ENCODE measurements at regions not wholly inside any gene's neighbourhood (a gene's known extent, or its start where the extent isn't known, plus 50 kb on each side); places are given as distances from the start of the nearest gene placed in this dataset.
"Not testable (repeated sequence)": the region's sequence is repeated elsewhere in the genome, so short reads cannot be mapped to it uniquely, and the experiment has no call there.

GRCh38 chr2:237196866-237197618, 111.4 kb downstream of the COPS8 start:
- no peak for DNase-seq (ENCODE audit: low spot score)

- DNase-seq (ENCODE audit: low spot score): no peak
Measured at GRCh38 chr2:237198164-237198855, 112.6 kb downstream of the COPS8 start.

GRCh38 chr2:237199082-237199481, 113.4 kb downstream of the COPS8 start:
- DNase-seq (ENCODE audit: low spot score): no peak

- DNase-seq (ENCODE audit: low spot score): no peak
Measured at GRCh38 chr2:237199577-237199976, 113.9 kb downstream of the COPS8 start.

- DNase-seq (ENCODE audit: low spot score): no peak
Measured at GRCh38 chr2:237200462-237200861, 114.8 kb downstream of the COPS8 start.

GRCh38 chr2:237201461-237202287, 116.0 kb downstream of the COPS8 start:
- no peak for DNase-seq (ENCODE audit: low spot score)

GRCh38 chr2:237202288-237203030, 116.8 kb downstream of the COPS8 start:
- DNase-seq (ENCODE audit: low spot score): no peak

- DNase-seq (ENCODE audit: low spot score): no peak
Measured at GRCh38 chr2:237205043-237205541, 119.4 kb downstream of the COPS8 start.

GRCh38 chr2:237205561-237205971, 119.9 kb downstream of the COPS8 start:
- DNase-seq (ENCODE audit: low spot score): no peak

GRCh38 chr2:237207646-237208045, 122.0 kb downstream of the COPS8 start:
- no peak for DNase-seq (ENCODE audit: low spot score)

GRCh38 chr2:237208373-237209260, 122.9 kb downstream of the COPS8 start:
- DNase-seq (ENCODE audit: low spot score): no peak

- no peak for DNase-seq (ENCODE audit: low spot score)
Measured at GRCh38 chr2:237209885-237210284, 124.2 kb downstream of the COPS8 start.

GRCh38 chr2:237210297-237210696, 124.6 kb downstream of the COPS8 start:
- DNase-seq (ENCODE audit: low spot score): no peak

- DNase-seq (ENCODE audit: low spot score): no peak
Measured at GRCh38 chr2:237210763-237211162, 125.1 kb downstream of the COPS8 start.

GRCh38 chr2:237212356-237213279, 126.9 kb downstream of the COPS8 start:
- DNase-seq (ENCODE audit: low spot score): not testable (repeated sequence)

GRCh38 chr2:237213315-237214022, 127.8 kb downstream of the COPS8 start:
- no peak for DNase-seq (ENCODE audit: low spot score)

- no peak for DNase-seq (ENCODE audit: low spot score)
Measured at GRCh38 chr2:237214030-237214675, 128.5 kb downstream of the COPS8 start.

GRCh38 chr2:237214963-237215362, 129.3 kb downstream of the COPS8 start:
- DNase-seq (ENCODE audit: low spot score): no peak
